ENCODE measurements at regions not wholly inside any gene's neighbourhood (a gene's known extent, or its start where the extent isn't known, plus 50 kb on each side); places are given as distances from the start of the nearest gene placed in this dataset.

- no peak for DNase-seq
Observed at GRCh38 chr9:26301046-26301445, 591.6 kb downstream of the CAAP1 start.

GRCh38 chr9:26296910-26297572 lies 595.6 kb downstream of the CAAP1 start:
- no peak for DNase-seq

GRCh38 chr9:26292943-26293342 lies 599.7 kb downstream of the CAAP1 start:
- no peak for DNase-seq

- DNase-seq, result no peak
Observed at GRCh38 chr9:26271495-26272122, 593.4 kb upstream of the TUSC1 start.

- DNase-seq, result no peak
Observed at GRCh38 chr9:26266146-26266793, 588.0 kb upstream of the TUSC1 start.

- no peak for DNase-seq
Observed at GRCh38 chr9:26264709-26265601, 586.7 kb upstream of the TUSC1 start.

- DNase-seq, result no peak
Observed at GRCh38 chr9:26263478-26263877, 585.2 kb upstream of the TUSC1 start.

GRCh38 chr9:26262421-26263107 lies 584.3 kb upstream of the TUSC1 start:
- no peak for DNase-seq

- no peak for DNase-seq
Observed at GRCh38 chr9:26261503-26262330, 583.5 kb upstream of the TUSC1 start.

GRCh38 chr9:26260238-26260637 lies 582.0 kb upstream of the TUSC1 start:
- no peak for DNase-seq

GRCh38 chr9:26247861-26248260 lies 569.6 kb upstream of the TUSC1 start:
- DNase-seq, result no peak

GRCh38 chr9:26244661-26245451 lies 566.6 kb upstream of the TUSC1 start:
- peak; percentile 26 for DNase-seq

GRCh38 chr9:26243726-26244125 lies 565.5 kb upstream of the TUSC1 start:
- DNase-seq, result no peak

GRCh38 chr9:26243029-26243697 lies 564.9 kb upstream of the TUSC1 start:
- no peak for DNase-seq

GRCh38 chr9:26240020-26240419 lies 561.8 kb upstream of the TUSC1 start:
- no peak for DNase-seq

GRCh38 chr9:26237256-26237655 lies 559.0 kb upstream of the TUSC1 start:
- no peak for DNase-seq

- no peak for DNase-seq
Observed at GRCh38 chr9:26234865-26235264, 556.6 kb upstream of the TUSC1 start.

GRCh38 chr9:26231391-26231790 lies 553.1 kb upstream of the TUSC1 start:
- no peak for DNase-seq

- DNase-seq, result no peak
Observed at GRCh38 chr9:26229324-26230054, 551.2 kb upstream of the TUSC1 start.
